HG02798 (cell line): ENCODE measurements at regions not wholly inside any gene's neighbourhood (a gene's known extent, or its start where the extent isn't known, plus 50 kb on each side); places are given as distances from the start of the nearest gene placed in this dataset.
"Not testable (repeated sequence)": the region's sequence is repeated elsewhere in the genome, so short reads cannot be mapped to it uniquely, and the experiment has no call there.

Experiments used
- ATAC-seq: cut with Tn5 transposase; IDR thresholded peaks from one replicate; pipeline ENCODE4 v1.9.1; 2021; ENCODE audit warnings: mild to moderate bottlenecking; ENCODE audit not compliant: unreplicated experiment, poor library complexity

DNA sequence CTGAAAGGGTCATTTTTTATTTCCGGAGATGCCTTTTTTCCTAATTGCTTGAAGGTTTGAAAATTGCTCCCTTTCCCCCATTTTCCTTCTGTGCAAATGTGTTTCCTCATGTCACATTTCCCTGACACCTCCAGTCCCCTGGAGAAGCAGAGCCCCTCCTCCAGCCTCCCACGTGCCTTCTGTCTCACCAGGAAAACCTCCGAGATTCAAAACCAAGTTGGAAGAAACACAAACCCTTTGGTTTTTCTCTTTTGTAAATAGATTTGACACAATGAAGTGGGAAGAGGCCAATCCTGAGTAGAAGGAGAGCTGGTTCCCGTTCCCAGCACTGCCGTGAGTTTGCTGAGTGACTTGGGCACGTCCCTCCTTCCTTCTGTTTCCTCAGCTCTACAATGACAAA, 125.4 kb upstream of the MYCN start:
- no peak for ATAC-seq

DNA sequence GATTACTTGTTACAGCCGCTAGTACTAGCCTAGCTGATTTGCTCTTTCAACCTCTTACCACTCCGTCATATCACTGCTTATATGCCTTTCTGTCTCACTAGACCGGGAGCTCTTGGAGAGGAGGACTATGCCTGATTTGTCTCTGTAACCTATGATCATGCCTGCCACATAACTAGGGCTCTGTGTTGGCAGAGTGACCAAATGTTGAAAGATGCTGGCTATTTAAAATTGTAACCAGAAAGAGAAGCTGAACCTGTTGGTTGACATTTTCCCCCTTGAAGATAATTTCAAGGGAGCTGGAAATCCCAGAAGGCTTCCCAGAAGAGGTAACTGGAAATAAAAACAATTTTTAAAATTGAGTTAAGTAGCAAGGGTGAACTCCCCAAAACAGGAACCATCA, 124.1 kb upstream of the MYCN start:
- no peak for ATAC-seq

DNA sequence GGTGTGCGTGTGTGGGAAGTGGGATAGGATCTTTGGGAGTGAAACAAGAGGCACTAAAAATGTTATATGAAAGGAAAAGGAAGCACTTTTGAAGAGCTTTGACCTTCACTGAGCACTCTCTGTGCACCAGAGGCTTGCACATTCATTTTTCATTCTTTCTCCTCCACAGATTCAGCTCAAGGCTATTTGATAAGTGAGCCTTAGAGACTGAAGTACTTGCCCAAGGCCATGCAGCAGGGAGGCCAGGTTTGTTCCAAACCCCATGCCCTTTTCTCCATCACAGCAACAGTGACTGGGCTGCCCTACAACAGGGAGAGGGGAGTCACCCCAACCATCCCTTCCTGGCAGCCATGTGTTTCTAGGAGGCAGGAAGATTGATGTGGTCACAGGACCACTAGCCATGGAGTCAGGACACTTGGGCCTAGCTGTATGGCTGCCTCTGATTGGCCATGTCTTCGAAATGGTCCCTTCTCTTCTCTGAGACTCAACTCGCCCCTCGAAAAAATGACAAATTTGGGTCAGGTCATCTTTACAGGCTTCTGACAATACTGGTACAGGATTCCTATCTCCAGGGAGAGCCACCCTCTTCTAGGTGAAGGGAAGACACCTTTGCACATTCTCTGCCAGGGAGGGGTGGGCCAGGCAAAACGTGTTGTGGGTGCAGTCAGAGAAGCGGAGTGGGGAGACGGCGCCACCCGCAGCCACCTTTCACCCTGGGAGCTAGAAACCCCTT, 123.5 kb upstream of the MYCN start:
- ATAC-seq = no peak

DNA sequence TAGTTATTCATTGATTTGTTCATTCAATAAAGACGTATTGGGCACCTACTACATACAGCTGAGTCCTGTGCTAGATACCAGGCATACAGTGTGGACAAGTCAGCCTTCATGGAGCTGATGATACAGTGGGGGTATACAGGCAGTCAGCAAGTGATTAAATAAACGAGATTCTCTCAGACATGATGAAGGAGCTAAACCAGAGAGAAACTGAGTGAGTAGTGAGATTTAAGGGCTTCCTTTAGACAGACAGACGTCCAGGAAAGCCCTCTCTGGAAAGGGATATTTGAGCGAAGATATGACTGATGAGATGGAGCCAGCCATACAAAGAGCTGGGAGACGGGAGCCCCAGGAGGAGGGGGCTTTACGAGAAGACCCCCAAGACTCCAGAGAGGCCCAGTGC, 122.6 kb upstream of the MYCN start:
- no peak for ATAC-seq

DNA sequence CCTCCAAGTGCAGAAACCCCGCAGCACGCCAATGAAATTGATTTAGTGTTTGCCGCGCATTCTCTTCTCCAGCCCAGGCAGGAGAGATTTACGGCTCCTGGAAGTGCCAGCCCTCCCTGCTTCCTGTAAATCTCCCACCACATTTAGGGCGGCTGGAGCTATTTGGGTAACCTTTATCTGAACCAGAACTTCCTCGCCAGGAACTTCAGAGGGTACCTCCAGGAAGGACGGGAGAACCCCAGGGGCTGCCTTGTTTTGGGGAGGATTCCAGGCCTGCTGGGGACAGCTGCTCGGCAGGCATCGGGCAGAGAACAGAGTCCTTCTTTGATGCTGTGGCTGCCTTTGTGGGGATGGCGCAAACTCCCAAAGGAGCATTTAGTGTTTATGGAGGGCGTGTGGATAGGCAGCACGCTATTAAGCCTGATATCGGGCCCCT, 122.0 kb upstream of the MYCN start:
- ATAC-seq = no peak

DNA sequence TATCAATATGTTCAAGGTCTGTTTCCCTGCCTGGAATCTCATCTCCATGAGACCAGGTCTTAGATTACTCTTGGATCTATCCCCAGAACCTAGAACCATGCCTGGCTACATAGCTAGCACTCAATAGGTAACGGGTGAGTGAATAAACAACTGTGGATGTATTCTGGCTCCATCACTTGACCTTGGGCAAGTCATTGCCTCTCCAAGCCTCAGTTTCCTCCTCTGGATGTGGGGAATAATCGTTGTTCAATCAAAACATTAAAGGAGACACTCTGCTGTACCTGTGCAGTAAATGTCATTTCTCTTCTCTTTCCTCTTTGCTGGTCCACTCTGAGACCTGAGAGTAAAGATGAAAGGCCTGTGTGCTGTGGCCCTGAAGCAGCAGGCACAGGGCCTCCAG, 121.5 kb upstream of the MYCN start:
- ATAC-seq = no peak

DNA sequence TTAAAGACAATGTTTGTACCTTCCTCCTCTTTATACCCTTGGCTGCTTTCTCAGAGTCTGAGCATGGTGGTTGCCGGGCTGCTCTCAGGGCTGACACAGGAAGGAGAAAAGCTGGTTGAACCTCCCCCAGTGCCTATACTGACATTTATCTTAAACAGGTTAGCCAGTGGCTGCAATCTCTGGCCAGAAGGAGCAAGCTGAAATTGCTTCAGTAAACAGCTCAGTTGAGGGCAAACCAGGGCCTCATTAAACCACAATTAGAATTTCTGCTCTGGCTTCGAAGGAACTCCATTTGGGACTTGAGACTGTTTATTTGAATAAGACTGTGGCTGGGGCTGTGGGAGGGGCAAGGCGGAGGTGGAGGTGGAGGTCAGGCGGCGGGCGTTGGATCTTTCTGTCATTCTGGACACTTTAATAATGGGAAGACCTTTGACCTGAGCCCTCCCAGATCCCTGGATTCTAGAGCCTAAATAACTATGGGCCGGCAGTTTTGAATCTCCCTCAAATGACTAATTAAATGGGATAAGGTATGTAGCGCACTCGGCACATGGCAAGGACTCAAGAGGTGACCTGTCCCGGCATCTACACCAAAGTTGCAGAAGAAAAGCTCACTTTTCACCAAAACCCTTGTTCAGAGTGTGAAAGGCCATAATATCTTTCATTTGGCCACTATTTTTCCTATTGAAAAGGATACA, 120.6 kb upstream of the MYCN start:
- no peak for ATAC-seq

DNA sequence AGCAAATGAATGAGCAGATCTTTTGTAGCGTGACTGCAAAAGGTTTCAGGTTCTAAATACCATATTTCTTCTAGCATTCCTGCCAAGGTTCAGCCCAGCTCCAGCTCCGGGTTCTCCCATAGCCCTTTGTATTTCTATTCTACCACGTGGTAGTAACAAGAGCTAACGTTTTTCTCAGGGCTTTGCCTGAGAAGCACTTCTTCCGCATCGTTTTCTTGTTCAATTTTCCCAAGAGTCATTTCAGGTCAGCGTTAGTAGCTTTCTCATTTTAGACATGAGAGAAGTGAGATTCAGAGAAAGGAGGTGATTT, 120.1 kb upstream of the MYCN start:
- no peak for ATAC-seq

DNA sequence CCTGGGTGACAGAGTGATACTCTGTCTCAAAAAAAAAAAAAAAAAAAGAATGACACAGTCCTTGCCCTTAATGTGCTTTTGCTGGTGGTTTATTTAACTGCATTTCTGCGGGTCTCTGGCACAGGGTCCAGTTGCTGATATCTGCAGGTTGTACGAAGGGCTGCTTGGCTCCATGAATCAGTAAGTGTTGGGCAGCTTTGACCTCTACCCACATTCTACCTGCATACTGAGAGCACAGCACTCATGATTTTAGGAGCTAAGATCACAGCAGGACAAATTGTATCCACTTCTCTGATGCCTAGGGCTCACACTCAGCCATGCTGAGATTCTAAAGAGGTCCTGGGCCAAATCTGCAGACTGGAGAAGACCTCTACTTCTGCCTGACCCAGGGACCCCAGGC, 119.4 kb upstream of the MYCN start:
- ATAC-seq = no peak

DNA sequence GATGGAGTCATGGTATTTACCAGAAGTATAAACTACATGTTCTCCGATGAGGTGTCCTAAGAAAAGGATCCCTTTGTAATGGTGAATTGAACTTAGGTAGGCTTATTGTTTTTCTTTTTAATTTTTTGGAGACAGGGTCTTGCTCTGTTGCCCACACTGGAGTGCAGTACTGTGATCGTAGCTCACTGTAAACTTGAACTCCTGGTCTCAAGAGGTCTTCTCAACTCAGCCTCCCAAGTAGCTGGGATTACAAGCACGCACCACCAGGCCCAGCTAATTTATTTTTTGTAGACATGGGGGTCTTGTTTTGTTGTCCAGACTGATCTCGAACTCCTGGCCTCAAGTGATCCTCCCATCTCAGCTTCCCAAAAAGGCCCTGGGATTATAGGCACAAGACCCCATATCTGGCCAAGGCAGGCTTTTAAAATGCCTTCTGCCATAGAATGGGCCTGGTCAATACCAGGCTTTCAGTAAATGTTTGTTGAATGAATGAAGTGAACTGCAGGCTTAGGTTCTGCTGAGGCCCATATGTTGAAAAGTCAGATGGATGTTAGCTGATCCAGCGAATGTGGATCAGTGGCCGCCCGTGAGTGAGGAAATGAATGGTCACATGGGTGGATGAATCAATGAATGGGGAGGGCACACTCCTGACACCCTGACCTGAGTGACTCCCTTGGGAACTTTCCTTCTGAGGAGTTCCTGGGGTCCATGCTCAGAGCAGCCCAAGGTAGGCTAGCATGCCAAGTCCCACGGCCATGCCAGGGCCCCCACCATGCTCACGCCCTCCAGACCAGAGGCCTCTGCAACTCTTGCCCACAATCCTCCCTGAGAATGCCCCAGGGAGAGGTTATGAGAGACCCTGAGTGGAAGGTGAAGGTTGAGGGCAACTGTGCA, 118.0 kb upstream of the MYCN start:
- no peak for ATAC-seq

DNA sequence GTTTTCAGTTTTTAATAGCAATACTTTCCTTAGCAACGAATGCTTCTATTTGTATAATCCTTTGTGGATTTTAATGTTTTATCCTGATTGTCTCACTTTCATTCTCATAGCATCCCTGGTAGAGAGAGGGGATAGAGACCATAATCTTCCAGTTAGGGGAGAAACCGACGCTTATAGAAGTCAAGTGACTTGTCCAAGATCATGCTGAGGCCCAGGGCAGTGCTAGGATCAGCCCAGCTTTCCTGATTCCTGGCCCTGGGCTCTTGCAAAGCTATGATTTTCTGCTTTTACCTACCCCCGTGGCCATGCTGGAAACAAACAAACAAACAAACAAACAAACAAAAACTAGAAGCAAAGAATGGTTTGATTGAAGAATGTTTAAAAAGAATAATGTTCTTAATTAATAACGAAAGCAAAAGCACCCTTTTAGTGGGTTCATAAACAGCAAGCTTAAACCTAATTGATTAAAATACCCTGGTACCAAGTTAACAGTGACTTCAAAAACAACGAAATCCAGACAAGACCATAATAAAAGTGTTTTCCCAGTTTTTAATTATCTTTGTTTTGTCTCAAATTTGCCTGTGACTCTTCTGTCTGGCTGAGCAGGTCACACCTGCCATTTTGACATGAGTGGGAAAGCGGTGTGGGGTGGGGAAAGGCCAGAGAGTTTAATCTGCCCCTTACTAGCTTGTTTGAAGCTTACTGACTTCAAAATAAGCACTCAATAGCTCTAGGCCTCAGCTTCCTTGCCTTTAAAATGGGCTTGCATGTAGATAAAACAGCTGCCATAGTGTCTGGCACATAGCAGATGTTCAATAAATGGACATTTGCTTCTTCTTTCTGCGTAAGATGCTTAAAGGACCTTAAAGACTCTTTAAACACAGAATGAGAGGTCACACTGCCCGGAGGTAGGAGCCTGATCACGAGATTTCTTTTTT, 116.6 kb upstream of the MYCN start:
- ATAC-seq = no peak

DNA sequence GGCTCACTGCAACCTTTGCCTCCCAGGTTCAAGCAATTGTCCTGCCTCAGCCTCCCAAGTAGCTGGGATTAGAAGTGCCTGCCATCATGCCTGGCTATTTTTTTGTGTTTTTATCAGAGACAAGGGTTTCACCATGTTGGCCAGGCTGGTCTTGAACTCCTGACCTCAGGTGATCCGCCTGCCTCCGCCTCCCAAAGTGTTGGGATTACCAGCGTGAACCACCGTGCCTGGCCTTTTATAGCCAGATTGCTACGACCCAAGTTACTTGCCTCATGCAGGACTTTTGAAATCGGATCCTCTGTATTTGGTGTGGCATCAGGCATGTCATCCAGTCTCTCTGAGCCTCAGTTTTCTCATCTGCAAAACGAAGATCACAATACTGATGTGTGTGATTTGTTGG, 115.9 kb upstream of the MYCN start:
- not testable (repeated sequence) for ATAC-seq

DNA sequence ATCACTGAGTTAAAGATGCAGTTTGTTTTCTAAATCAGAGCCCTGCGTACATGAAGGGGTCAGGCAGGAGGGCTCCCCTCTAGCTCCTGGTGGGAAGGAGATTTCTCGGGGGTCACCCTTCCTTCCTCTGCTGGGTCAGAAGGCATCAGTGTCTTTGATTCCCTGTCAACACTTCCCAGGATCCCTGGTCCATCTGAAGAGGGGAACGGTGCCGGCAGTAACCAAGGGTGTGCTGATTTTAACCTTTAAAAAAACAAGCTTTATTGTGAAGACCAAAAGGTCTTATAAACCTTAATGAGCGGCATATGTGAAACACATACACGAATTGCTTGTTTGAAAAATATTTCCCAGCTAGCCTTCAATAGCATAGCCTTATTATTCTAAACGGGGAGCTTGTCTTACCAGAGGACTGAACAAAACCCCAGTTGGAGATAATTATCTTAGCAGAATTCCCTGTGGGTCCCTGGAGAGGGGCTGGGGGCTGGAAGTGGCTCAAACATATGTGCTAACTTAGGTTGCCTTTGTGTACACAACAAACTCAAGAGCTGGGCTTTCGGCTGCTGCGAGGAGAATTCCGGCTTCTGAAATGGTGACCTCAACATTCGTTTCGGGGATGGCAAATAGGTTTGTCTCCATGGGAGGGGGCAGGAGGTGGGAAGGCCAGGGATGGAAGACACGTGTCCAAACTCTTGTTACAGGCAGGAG, 114.9 kb upstream of the MYCN start:
- ATAC-seq = no peak

DNA sequence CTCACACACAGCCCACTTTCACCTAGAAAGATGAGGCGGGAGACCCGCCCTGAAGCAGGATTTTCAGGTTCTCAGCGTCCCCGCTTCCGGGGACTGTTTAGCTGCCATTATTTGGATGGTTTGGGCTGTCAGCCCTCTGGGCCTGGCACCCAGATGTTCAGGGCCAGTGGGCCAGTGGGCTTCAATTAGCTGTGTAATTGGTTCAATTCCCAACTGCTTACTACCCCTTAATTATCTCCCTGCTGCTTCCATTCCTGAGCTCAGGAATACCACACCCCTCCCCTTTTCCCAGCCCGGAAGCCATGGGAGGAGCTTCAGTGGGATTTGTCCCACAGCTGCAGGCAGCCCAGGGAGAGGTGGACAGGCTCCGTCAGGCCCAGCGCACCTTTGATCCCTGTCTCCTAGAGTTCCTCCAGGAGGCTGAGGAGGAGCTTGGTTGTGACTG, 114.1 kb upstream of the MYCN start:
- ATAC-seq = no peak

DNA sequence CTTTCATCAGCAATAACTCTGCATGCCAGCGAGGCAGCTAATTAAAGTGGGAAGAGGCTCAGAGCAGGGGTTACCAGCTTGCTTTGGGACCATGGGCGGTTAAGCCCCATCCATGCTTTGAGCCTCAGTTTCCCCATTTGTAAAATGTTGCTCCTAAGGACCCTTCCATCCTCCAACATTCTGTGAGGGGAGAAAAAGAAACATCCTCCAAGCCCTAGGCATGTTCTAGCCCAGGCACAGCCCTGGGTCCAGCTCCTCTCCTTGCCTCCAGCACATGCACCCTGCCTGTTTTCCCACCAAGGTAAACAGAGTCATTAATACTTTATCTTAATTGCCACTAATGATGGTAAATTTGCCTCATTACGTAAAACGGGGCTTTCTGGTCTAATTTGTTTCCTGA, 113.3 kb upstream of the MYCN start:
- ATAC-seq = no peak

DNA sequence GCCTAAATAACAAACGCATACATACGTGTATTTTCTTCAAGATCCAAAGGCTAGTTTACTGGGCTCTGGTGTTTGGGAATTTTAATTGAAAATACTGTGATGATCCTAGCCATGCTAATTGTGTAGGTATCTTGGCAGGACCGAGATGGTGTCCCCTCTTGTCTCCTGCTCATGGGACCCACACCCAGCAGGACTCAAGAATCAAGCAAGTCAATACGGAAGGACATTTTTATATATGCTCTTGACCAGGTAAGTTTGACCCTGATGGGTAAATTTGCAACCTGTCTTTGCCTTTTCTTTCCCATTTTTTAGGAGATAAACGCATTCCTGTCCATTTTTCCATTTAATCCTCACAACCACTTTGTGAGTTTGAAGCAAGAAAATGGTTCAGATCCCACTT, 111.8 kb upstream of the MYCN start:
- no peak for ATAC-seq

DNA sequence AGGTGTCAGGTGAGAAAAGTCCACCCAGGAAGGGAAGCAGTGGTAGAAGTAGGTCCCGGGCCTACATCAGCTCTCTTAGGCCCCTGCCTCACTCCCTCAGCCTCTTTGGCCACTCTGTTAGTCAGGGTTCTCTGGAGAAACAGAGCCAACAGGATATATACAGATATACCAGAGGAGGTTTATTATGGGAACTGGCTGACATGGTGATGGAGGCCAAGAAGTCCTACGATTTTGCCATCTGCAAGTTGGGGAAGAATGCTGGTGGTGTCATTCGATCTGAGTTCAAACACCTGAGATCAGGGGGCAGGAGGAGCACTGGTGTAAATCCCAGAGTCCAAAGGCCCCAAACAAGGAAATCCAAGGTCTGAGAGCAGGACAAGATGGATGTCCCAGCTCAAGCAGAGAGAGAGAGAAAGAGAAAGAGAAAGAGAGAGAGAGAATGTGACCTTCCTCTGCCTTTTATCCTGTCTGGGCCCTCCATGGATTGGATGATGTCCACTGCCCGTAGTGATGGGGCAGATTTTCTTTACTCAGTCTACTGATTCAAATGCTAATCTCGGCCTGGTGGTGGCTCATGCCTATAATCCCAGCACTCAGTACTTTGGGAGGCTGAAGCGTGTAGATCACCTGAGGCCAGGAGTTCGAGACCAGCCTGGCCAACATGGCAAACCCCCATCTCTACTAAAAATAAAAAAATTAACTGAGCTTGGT, 111.1 kb upstream of the MYCN start:
- no peak for ATAC-seq

DNA sequence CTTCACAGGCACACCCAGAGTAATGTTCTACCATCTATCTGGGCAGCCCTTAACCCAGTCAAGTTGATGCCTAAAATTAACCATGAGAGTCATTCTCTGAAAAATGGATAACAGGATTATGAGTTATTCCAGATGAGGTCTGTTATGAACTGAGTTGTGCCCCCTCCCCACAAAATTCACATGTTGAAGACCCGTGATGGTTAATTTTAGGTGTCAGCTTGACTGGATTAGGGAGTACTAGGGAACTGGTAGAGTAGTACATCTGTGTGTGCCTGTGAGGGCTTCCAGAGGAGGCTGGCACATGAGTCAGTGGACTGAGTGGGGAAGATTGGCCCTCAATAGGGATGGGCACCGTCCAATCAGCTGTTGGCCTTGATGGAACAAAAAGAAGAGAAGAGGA, 110.4 kb upstream of the MYCN start:
- ATAC-seq = no peak

DNA sequence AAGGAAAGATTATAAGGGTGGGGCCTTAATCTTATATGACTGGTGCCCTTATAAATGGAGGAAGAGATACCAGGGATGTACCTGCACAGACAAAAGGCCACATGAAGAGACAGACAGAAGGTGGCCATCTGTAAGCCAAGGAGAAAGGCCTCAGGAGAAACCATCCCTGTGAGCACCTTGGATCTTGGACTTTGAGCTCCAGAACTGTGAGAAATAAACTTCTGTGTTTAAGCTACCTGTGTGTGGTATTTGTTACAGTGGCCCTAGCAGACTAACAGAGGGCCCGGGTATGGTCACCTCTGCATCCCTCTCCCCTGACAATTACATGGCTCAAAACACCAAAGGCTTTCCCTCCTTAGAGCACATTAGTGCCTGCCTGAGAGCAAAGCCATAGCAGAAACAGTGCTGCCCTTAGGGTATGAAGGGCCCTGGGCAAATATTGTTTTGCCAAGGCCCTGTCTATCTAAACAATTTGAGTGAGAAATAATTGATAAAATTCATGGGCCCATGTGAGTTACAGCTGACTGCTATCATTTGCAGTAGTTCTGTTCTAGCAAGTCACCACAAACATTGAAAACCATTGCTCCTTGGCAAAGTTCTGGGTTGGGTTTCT, 109.3 kb upstream of the MYCN start:
- no peak for ATAC-seq
